ENCODE measurements at regions not wholly inside any gene's neighbourhood (a gene's known extent, or its start where the extent isn't known, plus 50 kb on each side); places are given as distances from the start of the nearest gene placed in this dataset.

- H3K4me3 ChIP-seq (ENCODE audit: low read depth, low read length), result no peak overlapping the region
- TF ChIP-seq CTCF (IDR thresholded peaks at IDR 0.05; ENCODE audit: low read depth, low read length), result no peak
These were observed 122.3 kb upstream of the AADACL2 start for GRCh38 chr3:151611419-151611818.

GRCh38 chr3:151609491-151609890 is 124.2 kb upstream of the AADACL2 start:
- Histone ChIP-seq H3K4me3 (ENCODE audit: low read depth, low read length) (no peak overlapping the region), H3K27me3 (ENCODE audit: insufficient read depth, low read depth, severe bottlenecking) (peaks cover 33% of the 10 kb centered on the region), H3K36me3 (no peaks in the 10 kb centered on the region), H3K9me3 (ENCODE audit: severe bottlenecking) (no peaks in the 10 kb centered on the region), H3K27ac (no peak overlapping the region)
- no peak for DNase-seq
- TF ChIP-seq CTCF (IDR thresholded peaks at IDR 0.05; ENCODE audit: low read depth, low read length), result no peak

More at GRCh38 chr3:151611419-151611818, 122.3 kb upstream of the AADACL2 start:
- peaks cover 30% of the 10 kb centered on the region for H3K27me3 ChIP-seq (ENCODE audit: insufficient read depth, low read depth, severe bottlenecking)
- no peaks in the 10 kb centered on the region for H3K36me3 ChIP-seq
- H3K9me3 ChIP-seq (ENCODE audit: severe bottlenecking), result no peaks in the 10 kb centered on the region
- H3K27ac ChIP-seq, result no peak overlapping the region
- DNase-seq, result no peak

- H3K27me3 ChIP-seq (ENCODE audit: insufficient read depth, low read depth, severe bottlenecking), result peaks cover 43% of the 10 kb centered on the region
- H3K9me3 ChIP-seq (ENCODE audit: severe bottlenecking), result no peaks in the 10 kb centered on the region
- no peak overlapping the region for H3K27ac ChIP-seq
- no peaks in the 10 kb centered on the region for H3K36me3 ChIP-seq
- no peak overlapping the region for H3K4me3 ChIP-seq (ENCODE audit: low read depth, low read length)
- TF ChIP-seq CTCF (IDR thresholded peaks at IDR 0.05; ENCODE audit: low read depth, low read length), result no peak
- no peak for DNase-seq
These were observed 128.8 kb upstream of the AADACL2 start for GRCh38 chr3:151604891-151605290.

- H3K27ac ChIP-seq, result no peak overlapping the region
- no peaks in the 10 kb centered on the region for H3K9me3 ChIP-seq (ENCODE audit: severe bottlenecking)
- no peak for TF ChIP-seq CTCF (IDR thresholded peaks at IDR 0.05; ENCODE audit: low read depth, low read length)
- DNase-seq, result no peak
- H3K4me3 ChIP-seq (ENCODE audit: low read depth, low read length), result no peak overlapping the region
- H3K36me3 ChIP-seq, result no peaks in the 10 kb centered on the region
- H3K27me3 ChIP-seq (ENCODE audit: insufficient read depth, low read depth, severe bottlenecking), result peaks cover 50% of the 10 kb centered on the region
These were observed 132.9 kb upstream of the AADACL2 start for GRCh38 chr3:151600783-151601182.

GRCh38 chr3:151599103-151599672 is 134.5 kb upstream of the AADACL2 start:
- Histone ChIP-seq H3K4me3 (ENCODE audit: low read depth, low read length) (no peak overlapping the region), H3K27ac (no peak overlapping the region), H3K27me3 (ENCODE audit: insufficient read depth, low read depth, severe bottlenecking) (peaks cover 43% of the 10 kb centered on the region), H3K36me3 (no peaks in the 10 kb centered on the region), H3K9me3 (ENCODE audit: severe bottlenecking) (no peaks in the 10 kb centered on the region)
- DNase-seq, result no peak
- TF ChIP-seq CTCF (IDR thresholded peaks at IDR 0.05; ENCODE audit: low read depth, low read length), result no peak

GRCh38 chr3:151596940-151597339 is 136.1 kb upstream of the IGSF10 start:
- TF ChIP-seq CTCF (IDR thresholded peaks at IDR 0.05; ENCODE audit: low read depth, low read length), result no peak
- no peak for DNase-seq
- Histone ChIP-seq H3K27me3 (ENCODE audit: insufficient read depth, low read depth, severe bottlenecking) (peaks cover 35% of the 10 kb centered on the region), H3K9me3 (ENCODE audit: severe bottlenecking) (no peaks in the 10 kb centered on the region), H3K27ac (no peak overlapping the region), H3K36me3 (no peaks in the 10 kb centered on the region), H3K4me3 (ENCODE audit: low read depth, low read length) (no peak overlapping the region)
